ENCODE measurements at regions not wholly inside any gene's neighbourhood (a gene's known extent, or its start where the extent isn't known, plus 50 kb on each side); places are given as distances from the start of the nearest gene placed in this dataset.

DNA sequence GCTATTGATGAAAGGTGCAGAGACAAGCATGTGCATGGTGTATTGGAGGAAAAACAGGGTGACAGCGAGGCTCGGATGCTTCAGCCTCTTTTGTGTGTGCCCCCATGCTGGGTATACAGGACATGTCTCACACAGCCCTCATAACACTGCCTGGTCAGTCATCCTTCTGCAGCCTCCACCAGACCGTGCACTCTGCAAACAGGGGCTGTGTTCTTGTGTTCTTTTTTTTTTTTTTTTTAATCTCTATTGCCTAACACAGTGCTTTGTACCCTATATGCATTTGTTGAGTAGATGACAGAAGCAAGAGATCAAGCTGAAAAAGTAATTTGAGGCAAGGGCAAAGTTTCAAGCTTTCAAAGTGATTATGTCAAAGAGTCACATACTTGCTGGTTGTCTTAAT lies 367.2 kb upstream of the SLITRK1 start:
- Histone ChIP-seq H3K79me2 (ENCODE audit: insufficient read depth, low read length) (no peaks in the 10 kb centered on the region), H4K20me1 (ENCODE audit: insufficient read depth, low read length) (no peaks in the 10 kb centered on the region), H2AFZ (ENCODE audit: low read depth, low read length) (no peak overlapping the region), H3K9me3 (ENCODE audit: insufficient read depth, low read length, severe bottlenecking) (peaks cover 15% of the 10 kb centered on the region), H3K4me2 (ENCODE audit: insufficient read depth, low read length) (no peak overlapping the region), H3K4me1 (ENCODE audit: insufficient read depth, low read length) (no peaks in the 10 kb centered on the region), H3K27ac (ENCODE audit: low read length) (no peak overlapping the region), H3K9ac (ENCODE audit: low read depth, low read length) (no peak overlapping the region), H3K36me3 (ENCODE audit: insufficient read depth, low read length) (no peaks in the 10 kb centered on the region), H3K4me3 (ENCODE audit: low read depth in 1 of 2, low read length in 2 of 2) (no peak overlapping the region), H3K27me3 (ENCODE audit: insufficient read depth, low read length, poor library complexity) (no peaks in the 10 kb centered on the region)
- DNase-seq: no peak
- TF ChIP-seq, protein P1, sequence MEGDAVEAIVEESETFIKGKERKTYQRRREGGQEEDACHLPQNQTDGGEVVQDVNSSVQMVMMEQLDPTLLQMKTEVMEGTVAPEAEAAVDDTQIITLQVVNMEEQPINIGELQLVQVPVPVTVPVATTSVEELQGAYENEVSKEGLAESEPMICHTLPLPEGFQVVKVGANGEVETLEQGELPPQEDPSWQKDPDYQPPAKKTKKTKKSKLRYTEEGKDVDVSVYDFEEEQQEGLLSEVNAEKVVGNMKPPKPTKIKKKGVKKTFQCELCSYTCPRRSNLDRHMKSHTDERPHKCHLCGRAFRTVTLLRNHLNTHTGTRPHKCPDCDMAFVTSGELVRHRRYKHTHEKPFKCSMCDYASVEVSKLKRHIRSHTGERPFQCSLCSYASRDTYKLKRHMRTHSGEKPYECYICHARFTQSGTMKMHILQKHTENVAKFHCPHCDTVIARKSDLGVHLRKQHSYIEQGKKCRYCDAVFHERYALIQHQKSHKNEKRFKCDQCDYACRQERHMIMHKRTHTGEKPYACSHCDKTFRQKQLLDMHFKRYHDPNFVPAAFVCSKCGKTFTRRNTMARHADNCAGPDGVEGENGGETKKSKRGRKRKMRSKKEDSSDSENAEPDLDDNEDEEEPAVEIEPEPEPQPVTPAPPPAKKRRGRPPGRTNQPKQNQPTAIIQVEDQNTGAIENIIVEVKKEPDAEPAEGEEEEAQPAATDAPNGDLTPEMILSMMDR (IDR thresholded peaks at IDR 0.05; ENCODE audit: borderline replicate concordance, extremely low read depth, low read length, poor library complexity, severe bottlenecking): no peak
- TF ChIP-seq EZH2 (IDR thresholded peaks at IDR 0.05; ENCODE audit: borderline replicate concordance, low read depth, low read length, severe bottlenecking): no peak
- no peak for ATAC-seq (ENCODE audit: insufficient read depth, low read depth)

DNA sequence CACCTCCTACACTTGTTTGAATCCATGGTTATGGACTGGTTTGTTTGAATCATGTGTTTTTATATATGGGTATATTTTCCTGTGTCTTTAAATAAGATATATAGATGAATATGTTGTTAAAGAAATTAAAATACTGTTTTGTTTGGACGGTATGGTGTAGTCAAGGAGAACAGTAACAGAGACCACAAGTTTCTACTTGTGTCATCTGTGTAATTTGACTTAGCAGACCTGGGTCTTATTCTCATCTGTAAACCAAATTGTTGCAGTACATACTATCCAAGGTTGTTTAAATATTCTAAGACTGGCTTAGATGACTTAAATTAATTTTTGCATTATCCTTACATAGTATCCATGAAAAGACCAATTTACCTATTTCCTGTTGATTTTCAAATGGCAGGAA lies 361.1 kb upstream of the SLITRK1 start:
- Histone ChIP-seq H3K27ac (ENCODE audit: low read length) (no peak overlapping the region), H3K4me3 (ENCODE audit: low read depth in 1 of 2, low read length in 2 of 2) (no peak overlapping the region)

DNA sequence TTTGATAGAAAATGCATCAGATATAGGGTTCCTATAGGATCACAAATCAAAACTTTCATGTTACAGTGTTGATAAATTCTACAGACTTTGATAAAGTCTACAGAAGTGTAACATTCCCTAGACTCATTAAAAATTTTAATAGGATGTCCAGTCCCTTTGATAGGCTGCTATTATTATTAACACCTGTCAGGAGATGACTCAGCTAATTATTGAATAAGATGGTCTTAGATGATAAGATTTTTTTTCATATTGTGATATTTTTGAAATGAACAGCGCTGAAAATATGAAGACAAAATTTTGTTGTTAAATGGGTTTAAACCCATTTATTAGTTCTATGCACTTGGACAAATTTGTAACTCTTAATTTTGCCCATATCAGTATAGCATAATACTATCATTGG lies 356.8 kb upstream of the SLITRK1 start:
- DNase-seq (no peak), ATAC-seq (ENCODE audit: insufficient read depth, low read depth) (no peak)
- H3K9ac ChIP-seq (ENCODE audit: low read depth, low read length): no peak overlapping the region
- no peaks in the 10 kb centered on the region for H3K36me3 ChIP-seq (ENCODE audit: insufficient read depth, low read length)
- no peak overlapping the region for H3K4me3 ChIP-seq (ENCODE audit: low read depth in 1 of 2, low read length in 2 of 2)
- H4K20me1 ChIP-seq (ENCODE audit: insufficient read depth, low read length): no peaks in the 10 kb centered on the region
- no peak overlapping the region for H3K27ac ChIP-seq (ENCODE audit: low read length)
- no peaks in the 10 kb centered on the region for H3K27me3 ChIP-seq (ENCODE audit: insufficient read depth, low read length, poor library complexity)
- no peak overlapping the region for H3K4me2 ChIP-seq (ENCODE audit: insufficient read depth, low read length)
- TF ChIP-seq EZH2 (IDR thresholded peaks at IDR 0.05; ENCODE audit: borderline replicate concordance, low read depth, low read length, severe bottlenecking): no peak
- TF ChIP-seq, protein P1 (IDR thresholded peaks at IDR 0.05; ENCODE audit: borderline replicate concordance, extremely low read depth, low read length, poor library complexity, severe bottlenecking): no peak
- H3K9me3 ChIP-seq (ENCODE audit: insufficient read depth, low read length, severe bottlenecking): no peaks in the 10 kb centered on the region
- no peak overlapping the region for H2AFZ ChIP-seq (ENCODE audit: low read depth, low read length)
- H3K79me2 ChIP-seq (ENCODE audit: insufficient read depth, low read length): no peaks in the 10 kb centered on the region
- H3K4me1 ChIP-seq (ENCODE audit: insufficient read depth, low read length): no peaks in the 10 kb centered on the region

More for the DNA sequence above, 361.1 kb upstream of the SLITRK1 start:
- H2AFZ ChIP-seq (ENCODE audit: low read depth, low read length): no peak overlapping the region
- no peaks in the 10 kb centered on the region for H3K27me3 ChIP-seq (ENCODE audit: insufficient read depth, low read length, poor library complexity)
- no peaks in the 10 kb centered on the region for H3K4me1 ChIP-seq (ENCODE audit: insufficient read depth, low read length)
- H3K4me2 ChIP-seq (ENCODE audit: insufficient read depth, low read length): no peak overlapping the region
- TF ChIP-seq, protein P1 (IDR thresholded peaks at IDR 0.05; ENCODE audit: borderline replicate concordance, extremely low read depth, low read length, poor library complexity, severe bottlenecking): no peak
- no peak for TF ChIP-seq EZH2 (IDR thresholded peaks at IDR 0.05; ENCODE audit: borderline replicate concordance, low read depth, low read length, severe bottlenecking)
- no peaks in the 10 kb centered on the region for H4K20me1 ChIP-seq (ENCODE audit: insufficient read depth, low read length)
- H3K36me3 ChIP-seq (ENCODE audit: insufficient read depth, low read length): no peaks in the 10 kb centered on the region
- no peaks in the 10 kb centered on the region for H3K79me2 ChIP-seq (ENCODE audit: insufficient read depth, low read length)
- no peak for DNase-seq
- H3K9ac ChIP-seq (ENCODE audit: low read depth, low read length): no peak overlapping the region
- no peaks in the 10 kb centered on the region for H3K9me3 ChIP-seq (ENCODE audit: insufficient read depth, low read length, severe bottlenecking)
- no peak for ATAC-seq (ENCODE audit: insufficient read depth, low read depth)

DNA sequence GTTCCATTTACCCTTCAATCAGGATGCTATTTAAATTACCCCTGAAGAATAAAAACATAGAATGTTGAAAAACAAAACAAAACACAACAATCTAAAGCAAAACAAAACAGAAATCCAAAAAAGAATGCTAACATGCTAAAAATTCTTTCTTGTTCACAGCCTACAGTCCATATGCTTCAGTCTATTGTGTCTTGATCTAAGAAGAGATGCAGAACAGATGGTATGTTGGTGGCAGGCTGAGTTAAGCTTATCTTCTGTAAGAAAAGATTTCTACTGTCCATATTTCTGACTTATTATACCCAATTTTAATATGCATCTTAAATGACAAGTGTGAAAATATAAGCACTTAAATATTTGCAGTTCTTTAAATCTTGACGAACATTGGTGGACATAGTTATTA lies 356.1 kb upstream of the SLITRK1 start:
- Histone ChIP-seq H2AFZ (ENCODE audit: low read depth, low read length) (no peak overlapping the region), H3K4me3 (ENCODE audit: low read depth in 1 of 2, low read length in 2 of 2) (no peak overlapping the region), H3K27ac (ENCODE audit: low read length) (no peak overlapping the region), H3K4me1 (ENCODE audit: insufficient read depth, low read length) (no peaks in the 10 kb centered on the region), H3K4me2 (ENCODE audit: insufficient read depth, low read length) (no peak overlapping the region), H3K27me3 (ENCODE audit: insufficient read depth, low read length, poor library complexity) (no peaks in the 10 kb centered on the region), H3K9ac (ENCODE audit: low read depth, low read length) (no peak overlapping the region), H3K36me3 (ENCODE audit: insufficient read depth, low read length) (no peaks in the 10 kb centered on the region), H3K9me3 (ENCODE audit: insufficient read depth, low read length, severe bottlenecking) (no peaks in the 10 kb centered on the region), H4K20me1 (ENCODE audit: insufficient read depth, low read length) (no peaks in the 10 kb centered on the region), H3K79me2 (ENCODE audit: insufficient read depth, low read length) (no peaks in the 10 kb centered on the region)
- ATAC-seq (ENCODE audit: insufficient read depth, low read depth): no peak
- no peak for DNase-seq
- TF ChIP-seq, protein P1 (IDR thresholded peaks at IDR 0.05; ENCODE audit: borderline replicate concordance, extremely low read depth, low read length, poor library complexity, severe bottlenecking): no peak
- no peak for TF ChIP-seq EZH2 (IDR thresholded peaks at IDR 0.05; ENCODE audit: borderline replicate concordance, low read depth, low read length, severe bottlenecking)
